ENCODE measurements at regions not wholly inside any gene's neighbourhood (a gene's known extent, or its start where the extent isn't known, plus 50 kb on each side); places are given as distances from the start of the nearest gene placed in this dataset.

- DNase-seq (ENCODE audit: low spot score): no peak
These were observed 347.8 kb downstream of the ARL4A start for GRCh38 chr7:13035233-13035632.

GRCh38 chr7:13036256-13036780, 348.9 kb downstream of the ARL4A start:
- no peak for DNase-seq (ENCODE audit: low spot score)

- no peak for DNase-seq (ENCODE audit: low spot score)
These were observed 349.8 kb downstream of the ARL4A start for GRCh38 chr7:13037216-13037615.

GRCh38 chr7:13041368-13041988, 354.0 kb downstream of the ARL4A start:
- no peak for DNase-seq (ENCODE audit: low spot score)

- DNase-seq (ENCODE audit: low spot score): no peak
These were observed 355.3 kb downstream of the ARL4A start for GRCh38 chr7:13042605-13043236.

- DNase-seq (ENCODE audit: low spot score): no peak
These were observed 356.9 kb downstream of the ARL4A start for GRCh38 chr7:13044309-13044708.

GRCh38 chr7:13047061-13047460, 359.6 kb downstream of the ARL4A start:
- DNase-seq (ENCODE audit: low spot score): no peak

GRCh38 chr7:13049946-13050345, 362.5 kb downstream of the ARL4A start:
- no peak for DNase-seq (ENCODE audit: low spot score)

GRCh38 chr7:13050703-13051102, 363.3 kb downstream of the ARL4A start:
- DNase-seq (ENCODE audit: low spot score): no peak

- DNase-seq (ENCODE audit: low spot score): no peak
These were observed 368.4 kb downstream of the ARL4A start for GRCh38 chr7:13055732-13056368.

GRCh38 chr7:13057462-13058200, 370.2 kb downstream of the ARL4A start:
- no peak for DNase-seq (ENCODE audit: low spot score)

GRCh38 chr7:13060173-13060572, 372.7 kb downstream of the ARL4A start:
- DNase-seq (ENCODE audit: low spot score): no peak

GRCh38 chr7:13061115-13061514, 373.7 kb downstream of the ARL4A start:
- DNase-seq (ENCODE audit: low spot score): no peak

GRCh38 chr7:13062631-13063030, 375.2 kb downstream of the ARL4A start:
- DNase-seq (ENCODE audit: low spot score): no peak

GRCh38 chr7:13067036-13067435, 379.6 kb downstream of the ARL4A start:
- DNase-seq (ENCODE audit: low spot score): no peak

GRCh38 chr7:13068032-13068431, 380.6 kb downstream of the ARL4A start:
- DNase-seq (ENCODE audit: low spot score): no peak

GRCh38 chr7:13069841-13070240, 382.4 kb downstream of the ARL4A start:
- DNase-seq (ENCODE audit: low spot score): no peak

- DNase-seq (ENCODE audit: low spot score): no peak
These were observed 384.6 kb downstream of the ARL4A start for GRCh38 chr7:13072014-13072413.

- DNase-seq (ENCODE audit: low spot score): no peak
These were observed 390.0 kb downstream of the ARL4A start for GRCh38 chr7:13077466-13077865.

- no peak for DNase-seq (ENCODE audit: low spot score)
These were observed 390.7 kb downstream of the ARL4A start for GRCh38 chr7:13078105-13078504.

GRCh38 chr7:13090959-13091358, 403.5 kb downstream of the ARL4A start:
- DNase-seq (ENCODE audit: low spot score): no peak

Measured in SK-N-DZ (cell line).